ENCODE measurements at regions not wholly inside any gene's neighbourhood (a gene's known extent, or its start where the extent isn't known, plus 50 kb on each side); places are given as distances from the start of the nearest gene placed in this dataset.

GRCh38 chr14:85762526-85762925 is 232.6 kb downstream of the FLRT2 start:
- TF ChIP-seq RAD21 (IDR thresholded peaks at IDR 0.05): no peak
- no peak for TF ChIP-seq CTCF (IDR thresholded peaks at IDR 0.05; ENCODE audit: low read depth, low read length, missing input control)
- no peak for TF ChIP-seq TAF1 (conservative IDR thresholded peaks at IDR 0.05)
- no peak for TF ChIP-seq EGR1 (IDR thresholded peaks at IDR 0.05; ENCODE audit: low read depth in 2 of 2)
- TF ChIP-seq REST (IDR thresholded peaks at IDR 0.05): no peak
- TF ChIP-seq MAX (IDR thresholded peaks at IDR 0.05): no peak
- no peak for TF ChIP-seq SP1 (IDR thresholded peaks at IDR 0.05)
- TF ChIP-seq ZBTB33 (IDR thresholded peaks at IDR 0.05): no peak
- TF ChIP-seq YY1 (IDR thresholded peaks at IDR 0.05): no peak
- no peak for TF ChIP-seq GABPA (IDR thresholded peaks at IDR 0.05 in 1 of 2, conservative IDR thresholded peaks at IDR 0.05 in 1 of 2)
- no peak for TF ChIP-seq FOXA2 (IDR thresholded peaks at IDR 0.05)
